ENCODE measurements at regions not wholly inside any gene's neighbourhood (a gene's known extent, or its start where the extent isn't known, plus 50 kb on each side); places are given as distances from the start of the nearest gene placed in this dataset.

DNA sequence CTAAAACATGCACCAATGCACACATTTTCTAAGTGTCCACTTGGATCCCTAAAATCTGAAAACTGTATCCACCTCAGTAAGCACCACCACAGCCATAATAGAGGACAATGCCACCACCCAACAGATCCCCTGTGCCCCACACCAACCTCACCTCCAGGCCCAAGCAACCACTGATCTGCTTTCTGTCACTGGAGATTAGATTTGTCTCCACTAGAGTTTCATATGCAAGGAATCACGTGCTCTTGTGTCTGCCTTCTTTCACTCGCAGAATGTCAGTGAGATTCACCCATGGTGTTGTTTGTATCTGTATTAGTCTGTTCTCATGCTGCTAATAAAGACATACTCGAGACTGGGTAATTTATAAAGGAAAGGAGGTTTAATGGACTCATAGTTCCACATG is 216.1 kb upstream of the WWC1 start:
- no peak for TF ChIP-seq ZNF331 (CRISPR knock-in tag; IDR thresholded peaks at IDR 0.05)
- TF ChIP-seq, protein P1, sequence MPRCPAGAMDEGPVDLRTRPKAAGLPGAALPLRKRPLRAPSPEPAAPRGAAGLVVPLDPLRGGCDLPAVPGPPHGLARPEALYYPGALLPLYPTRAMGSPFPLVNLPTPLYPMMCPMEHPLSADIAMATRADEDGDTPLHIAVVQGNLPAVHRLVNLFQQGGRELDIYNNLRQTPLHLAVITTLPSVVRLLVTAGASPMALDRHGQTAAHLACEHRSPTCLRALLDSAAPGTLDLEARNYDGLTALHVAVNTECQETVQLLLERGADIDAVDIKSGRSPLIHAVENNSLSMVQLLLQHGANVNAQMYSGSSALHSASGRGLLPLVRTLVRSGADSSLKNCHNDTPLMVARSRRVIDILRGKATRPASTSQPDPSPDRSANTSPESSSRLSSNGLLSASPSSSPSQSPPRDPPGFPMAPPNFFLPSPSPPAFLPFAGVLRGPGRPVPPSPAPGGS (CRISPR knock-in tag; IDR thresholded peaks at IDR 0.05), result no peak
- TF ChIP-seq, protein P2, sequence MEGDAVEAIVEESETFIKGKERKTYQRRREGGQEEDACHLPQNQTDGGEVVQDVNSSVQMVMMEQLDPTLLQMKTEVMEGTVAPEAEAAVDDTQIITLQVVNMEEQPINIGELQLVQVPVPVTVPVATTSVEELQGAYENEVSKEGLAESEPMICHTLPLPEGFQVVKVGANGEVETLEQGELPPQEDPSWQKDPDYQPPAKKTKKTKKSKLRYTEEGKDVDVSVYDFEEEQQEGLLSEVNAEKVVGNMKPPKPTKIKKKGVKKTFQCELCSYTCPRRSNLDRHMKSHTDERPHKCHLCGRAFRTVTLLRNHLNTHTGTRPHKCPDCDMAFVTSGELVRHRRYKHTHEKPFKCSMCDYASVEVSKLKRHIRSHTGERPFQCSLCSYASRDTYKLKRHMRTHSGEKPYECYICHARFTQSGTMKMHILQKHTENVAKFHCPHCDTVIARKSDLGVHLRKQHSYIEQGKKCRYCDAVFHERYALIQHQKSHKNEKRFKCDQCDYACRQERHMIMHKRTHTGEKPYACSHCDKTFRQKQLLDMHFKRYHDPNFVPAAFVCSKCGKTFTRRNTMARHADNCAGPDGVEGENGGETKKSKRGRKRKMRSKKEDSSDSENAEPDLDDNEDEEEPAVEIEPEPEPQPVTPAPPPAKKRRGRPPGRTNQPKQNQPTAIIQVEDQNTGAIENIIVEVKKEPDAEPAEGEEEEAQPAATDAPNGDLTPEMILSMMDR (CRISPR knock-in tag; IDR thresholded peaks at IDR 0.05), result no peak
- TF ChIP-seq ZNF292 (CRISPR knock-in tag; IDR thresholded peaks at IDR 0.05; ENCODE audit: borderline replicate concordance, low read depth), result no peak
- no peak for TF ChIP-seq POLR2AphosphoS5 (IDR thresholded peaks at IDR 0.05; ENCODE audit: low read depth, low read length)
- TF ChIP-seq, protein P3, sequence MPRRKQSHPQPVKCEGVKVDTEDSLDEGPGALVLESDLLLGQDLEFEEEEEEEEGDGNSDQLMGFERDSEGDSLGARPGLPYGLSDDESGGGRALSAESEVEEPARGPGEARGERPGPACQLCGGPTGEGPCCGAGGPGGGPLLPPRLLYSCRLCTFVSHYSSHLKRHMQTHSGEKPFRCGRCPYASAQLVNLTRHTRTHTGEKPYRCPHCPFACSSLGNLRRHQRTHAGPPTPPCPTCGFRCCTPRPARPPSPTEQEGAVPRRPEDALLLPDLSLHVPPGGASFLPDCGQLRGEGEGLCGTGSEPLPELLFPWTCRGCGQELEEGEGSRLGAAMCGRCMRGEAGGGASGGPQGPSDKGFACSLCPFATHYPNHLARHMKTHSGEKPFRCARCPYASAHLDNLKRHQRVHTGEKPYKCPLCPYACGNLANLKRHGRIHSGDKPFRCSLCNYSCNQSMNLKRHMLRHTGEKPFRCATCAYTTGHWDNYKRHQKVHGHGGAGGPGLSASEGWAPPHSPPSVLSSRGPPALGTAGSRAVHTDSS (CRISPR knock-in tag; conservative IDR thresholded peaks at IDR 0.05), result no peak
